IPS-11a (cell line): ENCODE measurements at regions not wholly inside any gene's neighbourhood (a gene's known extent, or its start where the extent isn't known, plus 50 kb on each side); places are given as distances from the start of the nearest gene placed in this dataset.
A peak's percentile ranks its signal among the peaks of the same experiment; 100 is the strongest.
"Not testable (repeated sequence)": the region's sequence is repeated elsewhere in the genome, so short reads cannot be mapped to it uniquely, and the experiment has no call there.

ENCODE experiments used
- H3K4me3 ChIP-seq: one replicate; pipeline ENCODE4 v1.5.1; 2013; ENCODE audit warnings: low read depth, low read length, control low read depth

GRCh38 chr4:26017961-26018700 is 104.1 kb downstream of the SMIM20 start:
- H3K4me3 ChIP-seq = not testable (repeated sequence)

DNA sequence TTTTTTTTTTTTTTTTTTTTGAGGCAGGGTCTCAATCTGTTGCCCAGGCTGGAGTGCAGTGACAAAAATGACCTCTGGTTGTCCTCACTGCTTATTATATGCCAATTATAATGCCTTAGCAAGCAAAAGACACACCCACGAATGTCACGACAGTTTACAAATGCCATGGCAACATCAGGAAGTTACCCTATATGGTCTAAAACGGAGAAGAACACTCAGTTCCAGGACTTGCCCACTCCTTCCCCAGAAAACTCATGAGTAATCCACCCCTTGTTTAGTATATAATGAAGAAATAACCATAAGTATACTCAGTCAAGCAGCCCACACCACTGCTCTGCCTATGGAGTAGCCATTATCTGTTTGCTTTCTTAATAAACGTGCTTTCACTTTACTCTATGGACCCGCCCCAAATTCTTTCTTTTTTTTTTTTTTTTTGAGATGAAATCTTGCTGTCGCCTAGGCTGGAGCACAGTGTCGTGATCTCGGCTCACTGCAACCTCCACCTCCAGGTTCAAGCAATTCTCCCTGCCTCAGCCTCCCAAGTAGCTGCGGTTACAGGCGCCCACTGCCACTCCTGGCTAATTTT is 106.2 kb downstream of the SMIM20 start:
- no peak overlapping the region for H3K4me3 ChIP-seq

DNA sequence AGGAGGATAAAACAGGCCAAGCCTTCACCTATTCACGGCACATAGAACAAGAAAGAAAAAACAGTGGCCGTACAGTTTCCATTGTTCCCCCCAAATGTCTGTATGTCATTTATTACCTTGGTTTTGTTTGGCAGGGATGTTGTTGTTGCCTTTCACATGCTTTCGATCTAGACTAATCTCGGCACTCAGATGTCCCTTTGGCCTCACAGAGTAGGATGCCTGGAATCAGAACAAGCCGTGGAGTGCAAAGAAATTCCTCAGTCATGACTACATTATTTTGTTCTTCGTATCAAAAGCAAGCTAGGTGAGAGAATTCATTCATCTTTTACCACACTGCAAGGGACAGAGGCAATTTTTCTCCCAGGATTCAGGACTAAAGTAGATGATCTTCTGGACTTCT is 106.9 kb downstream of the SMIM20 start:
- no peak overlapping the region for H3K4me3 ChIP-seq

DNA sequence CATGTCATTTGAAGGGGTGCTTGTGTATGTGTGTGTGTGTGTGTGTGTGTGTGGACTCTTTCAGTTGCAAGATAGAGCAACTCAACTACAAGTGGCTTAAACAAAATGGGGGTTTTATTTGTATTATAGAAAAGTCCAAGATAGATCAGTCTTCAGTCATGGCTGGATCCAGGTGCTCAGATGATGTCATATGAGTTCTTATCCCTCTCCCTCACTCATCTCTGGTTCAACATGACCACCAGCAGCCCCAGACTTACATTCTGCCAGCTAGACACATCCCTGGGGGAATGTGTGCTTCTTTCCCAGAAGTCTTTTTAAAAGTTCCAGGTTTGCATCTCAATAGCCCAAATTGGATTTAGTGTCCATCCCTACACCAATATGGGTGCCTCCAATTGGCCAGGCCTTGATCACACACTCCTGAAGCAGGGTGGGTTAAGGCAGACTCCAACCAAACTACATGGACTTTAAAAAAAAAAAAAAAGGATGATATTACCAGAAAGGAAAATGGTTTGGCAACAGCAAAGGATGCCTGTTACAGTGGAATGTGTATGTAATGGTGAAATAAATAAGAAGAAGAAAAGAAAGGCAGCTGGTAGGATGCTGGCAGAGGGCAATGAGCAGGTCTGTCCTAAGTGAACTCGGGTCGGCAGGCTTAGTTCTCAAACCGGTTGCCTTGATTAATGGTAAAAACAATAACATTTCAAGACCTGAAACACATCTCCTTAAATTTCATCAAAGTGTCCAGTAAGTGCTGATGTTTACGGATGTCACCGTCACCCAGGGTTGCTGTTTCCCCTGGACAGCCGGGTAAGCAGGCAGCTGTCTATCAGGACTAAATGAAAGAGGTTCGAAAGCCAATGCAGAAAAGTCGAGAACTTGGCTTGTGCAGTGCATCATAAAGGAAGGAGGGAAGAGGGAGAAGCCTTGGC is 107.7 kb downstream of the SMIM20 start:
- H3K4me3 ChIP-seq = no peak overlapping the region

- no peak overlapping the region for H3K4me3 ChIP-seq
Observed at GRCh38 chr4:26022346-26023202, 108.6 kb downstream of the SMIM20 start.

DNA sequence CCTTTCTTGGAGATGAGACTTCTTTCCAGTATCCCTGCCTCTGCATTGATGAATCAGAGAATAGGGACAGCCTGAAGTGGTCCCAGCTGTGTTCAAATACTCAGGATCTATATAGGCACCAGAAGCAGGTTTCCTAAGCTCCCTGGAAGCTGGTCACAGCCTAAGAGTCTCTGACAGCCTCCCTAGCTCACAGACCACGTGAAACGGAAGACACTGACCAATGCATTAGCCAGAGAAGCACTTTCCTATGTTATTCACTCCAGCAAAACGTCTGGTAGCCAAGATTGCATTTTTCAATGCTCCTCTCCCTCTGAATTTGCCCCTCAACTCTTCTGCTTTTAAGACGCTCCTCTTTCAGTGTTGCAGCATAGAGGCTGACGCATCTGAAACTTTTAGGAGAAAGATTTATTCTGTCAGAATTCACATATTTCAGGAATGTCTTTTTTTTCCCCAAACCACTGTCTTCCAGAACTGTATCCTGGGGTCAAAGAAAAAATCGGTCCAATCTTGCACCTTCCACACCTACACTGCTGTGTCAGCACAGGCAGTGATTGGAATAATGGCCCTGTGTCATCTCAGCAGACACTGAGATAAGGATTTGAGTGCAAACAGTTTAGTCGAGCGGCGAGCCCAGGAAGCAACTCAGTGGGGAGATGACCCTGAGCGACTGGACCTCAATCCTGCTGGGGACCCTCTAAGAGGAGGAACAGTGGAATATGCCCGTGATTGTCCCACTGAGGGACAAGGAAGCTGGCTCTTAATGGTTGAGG is 109.4 kb downstream of the SMIM20 start:
- no peak overlapping the region for H3K4me3 ChIP-seq

DNA sequence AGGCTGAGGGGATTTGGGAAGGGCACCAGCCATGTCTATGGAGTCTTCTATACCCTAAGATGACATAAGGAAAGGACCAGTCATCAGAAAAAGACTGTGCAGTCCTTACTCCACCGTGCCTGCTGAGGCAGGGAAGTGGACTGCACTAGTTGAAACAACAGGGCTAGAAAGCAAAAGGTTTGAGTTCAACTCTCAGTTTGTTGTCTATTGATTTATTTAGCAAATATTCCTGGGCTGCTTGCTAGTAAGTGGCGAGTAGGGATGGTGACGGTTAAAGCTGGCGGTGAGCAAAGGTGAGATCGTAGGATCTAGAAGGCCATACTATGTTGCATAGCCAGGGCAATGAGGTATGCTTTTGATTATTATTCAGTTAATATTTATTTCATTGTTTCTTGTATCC is 110.1 kb downstream of the SMIM20 start:
- H3K4me3 ChIP-seq = no peak overlapping the region

GRCh38 chr4:26028133-26028792 is 114.2 kb downstream of the SMIM20 start:
- no peak overlapping the region for H3K4me3 ChIP-seq

- H3K4me3 ChIP-seq = peak overlapping the region; percentile 42
Observed at GRCh38 chr4:26028793-26029567, 115.0 kb downstream of the SMIM20 start.

GRCh38 chr4:26029568-26030131 is 115.6 kb downstream of the SMIM20 start:
- H3K4me3 ChIP-seq = peak overlapping the region; percentile 42

DNA sequence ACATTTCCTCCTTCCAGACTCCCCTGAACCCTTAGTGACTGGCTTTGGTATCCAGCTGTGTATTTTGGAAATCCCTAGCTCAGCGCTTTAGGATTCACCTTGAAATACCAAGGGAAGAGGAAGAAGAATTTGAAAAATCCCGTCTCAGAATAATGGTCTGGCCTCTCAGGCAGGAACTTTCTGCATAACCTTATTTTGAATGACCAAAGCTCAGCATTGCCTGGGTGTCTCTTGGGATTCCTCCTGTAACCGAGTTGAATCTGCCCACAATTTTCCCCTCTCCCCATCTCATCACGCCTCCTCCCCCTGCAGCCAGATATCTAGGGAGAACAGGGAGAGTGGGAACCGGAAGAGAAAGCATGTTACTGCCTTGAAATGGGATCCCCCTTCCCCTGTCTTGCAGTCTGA is 116.2 kb downstream of the SMIM20 start:
- H3K4me3 ChIP-seq = no peak overlapping the region

- H3K4me3 ChIP-seq = no peak overlapping the region
Observed at GRCh38 chr4:26030780-26031179, 116.8 kb downstream of the SMIM20 start.

- no peak overlapping the region for H3K4me3 ChIP-seq
Observed at GRCh38 chr4:26031704-26032103, 117.7 kb downstream of the SMIM20 start.

- H3K4me3 ChIP-seq = no peak overlapping the region
Observed at GRCh38 chr4:26032142-26032541, 118.1 kb downstream of the SMIM20 start.

- no peak overlapping the region for H3K4me3 ChIP-seq
Observed at GRCh38 chr4:26032630-26033317, 118.8 kb downstream of the SMIM20 start.

DNA sequence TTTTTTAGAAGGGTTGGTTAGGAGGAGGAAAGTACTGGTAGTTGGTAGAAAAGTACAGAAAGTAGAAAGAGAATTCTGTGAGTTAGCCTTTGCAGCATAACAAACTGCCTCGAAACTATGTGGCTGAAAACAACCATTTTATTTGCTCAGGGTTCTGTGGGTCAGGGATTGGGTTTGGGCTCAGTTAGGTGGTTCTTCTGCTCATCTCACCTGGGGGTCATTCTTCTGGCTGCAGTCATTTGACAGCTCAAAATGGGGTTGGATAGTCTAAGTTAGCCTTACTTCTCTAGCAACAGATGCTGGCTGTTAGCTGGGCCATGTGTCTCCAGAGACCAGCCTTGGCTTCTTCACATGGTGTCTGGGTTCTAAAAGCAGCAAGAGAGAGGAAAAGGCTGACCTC is 119.4 kb downstream of the SMIM20 start:
- H3K4me3 ChIP-seq = no peak overlapping the region

GRCh38 chr4:26034849-26035248 is 120.8 kb downstream of the SMIM20 start:
- no peak overlapping the region for H3K4me3 ChIP-seq

- H3K4me3 ChIP-seq = no peak overlapping the region
Observed at GRCh38 chr4:26035921-26036320, 121.9 kb downstream of the SMIM20 start.
